ENCODE measurements at regions not wholly inside any gene's neighbourhood (a gene's known extent, or its start where the extent isn't known, plus 50 kb on each side); places are given as distances from the start of the nearest gene placed in this dataset.

DNA sequence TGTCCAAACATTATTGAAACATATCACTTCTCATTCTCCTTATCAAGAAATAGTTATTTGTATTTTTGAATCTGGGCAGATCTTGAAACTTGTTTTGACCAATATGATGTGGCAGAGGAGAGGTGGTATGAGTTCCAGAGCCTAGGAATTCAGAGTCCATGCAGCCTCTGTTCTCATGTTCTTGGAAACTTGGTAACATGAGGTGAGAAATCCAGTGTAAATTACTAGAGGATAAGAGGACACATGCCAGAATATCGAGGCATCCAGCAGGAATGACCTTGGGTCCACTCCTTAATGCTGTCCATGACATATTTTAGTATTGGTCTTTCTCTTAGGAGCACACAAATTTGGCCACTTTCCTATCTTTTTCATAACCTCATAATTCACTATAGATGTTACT is 1374.6 kb downstream of the FSCB start:
- TF ChIP-seq, protein P1, sequence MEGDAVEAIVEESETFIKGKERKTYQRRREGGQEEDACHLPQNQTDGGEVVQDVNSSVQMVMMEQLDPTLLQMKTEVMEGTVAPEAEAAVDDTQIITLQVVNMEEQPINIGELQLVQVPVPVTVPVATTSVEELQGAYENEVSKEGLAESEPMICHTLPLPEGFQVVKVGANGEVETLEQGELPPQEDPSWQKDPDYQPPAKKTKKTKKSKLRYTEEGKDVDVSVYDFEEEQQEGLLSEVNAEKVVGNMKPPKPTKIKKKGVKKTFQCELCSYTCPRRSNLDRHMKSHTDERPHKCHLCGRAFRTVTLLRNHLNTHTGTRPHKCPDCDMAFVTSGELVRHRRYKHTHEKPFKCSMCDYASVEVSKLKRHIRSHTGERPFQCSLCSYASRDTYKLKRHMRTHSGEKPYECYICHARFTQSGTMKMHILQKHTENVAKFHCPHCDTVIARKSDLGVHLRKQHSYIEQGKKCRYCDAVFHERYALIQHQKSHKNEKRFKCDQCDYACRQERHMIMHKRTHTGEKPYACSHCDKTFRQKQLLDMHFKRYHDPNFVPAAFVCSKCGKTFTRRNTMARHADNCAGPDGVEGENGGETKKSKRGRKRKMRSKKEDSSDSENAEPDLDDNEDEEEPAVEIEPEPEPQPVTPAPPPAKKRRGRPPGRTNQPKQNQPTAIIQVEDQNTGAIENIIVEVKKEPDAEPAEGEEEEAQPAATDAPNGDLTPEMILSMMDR (conservative IDR thresholded peaks at IDR 0.05; ENCODE audit: low read depth, low read length) = no peak
- TF ChIP-seq EZH2 (IDR thresholded peaks at IDR 0.05; ENCODE audit: low read length, unreplicated experiment) (no peak), EZH2phosphoT487 (IDR thresholded peaks at IDR 0.05; ENCODE audit: borderline replicate concordance, low read length) (no peak)

Measured in PC-3 (cell line).